ENCODE measurements at regions not wholly inside any gene's neighbourhood (a gene's known extent, or its start where the extent isn't known, plus 50 kb on each side); places are given as distances from the start of the nearest gene placed in this dataset.

DNA sequence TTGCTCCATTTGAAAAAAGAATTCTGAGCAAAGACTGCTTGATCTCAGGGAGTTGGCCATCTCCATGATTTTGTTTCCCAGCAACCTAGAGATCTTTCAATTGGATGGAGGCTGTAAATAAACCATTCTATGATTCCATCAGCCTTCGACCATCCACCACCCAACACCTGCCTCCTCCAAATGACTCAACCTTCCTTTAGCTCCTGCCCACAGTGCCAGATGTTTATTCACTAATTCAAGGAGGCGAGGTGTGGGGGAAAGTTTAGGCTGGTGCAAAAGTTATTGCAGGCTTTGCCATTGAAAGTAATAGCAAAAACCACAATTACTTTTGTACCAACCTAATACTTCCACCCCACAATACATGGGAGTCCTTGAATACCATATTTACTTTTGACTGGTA is 327.5 kb downstream of the CAAP1 start:
- TF ChIP-seq CREB1 (IDR thresholded peaks at IDR 0.05; ENCODE audit: low read depth) (no peak), RAD21 (IDR thresholded peaks at IDR 0.05; ENCODE audit: low read depth) (no peak)
- TF ChIP-seq, protein P1, sequence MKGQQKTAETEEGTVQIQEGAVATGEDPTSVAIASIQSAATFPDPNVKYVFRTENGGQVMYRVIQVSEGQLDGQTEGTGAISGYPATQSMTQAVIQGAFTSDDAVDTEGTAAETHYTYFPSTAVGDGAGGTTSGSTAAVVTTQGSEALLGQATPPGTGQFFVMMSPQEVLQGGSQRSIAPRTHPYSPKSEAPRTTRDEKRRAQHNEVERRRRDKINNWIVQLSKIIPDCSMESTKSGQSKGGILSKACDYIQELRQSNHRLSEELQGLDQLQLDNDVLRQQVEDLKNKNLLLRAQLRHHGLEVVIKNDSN (IDR thresholded peaks at IDR 0.05): no peak

DNA sequence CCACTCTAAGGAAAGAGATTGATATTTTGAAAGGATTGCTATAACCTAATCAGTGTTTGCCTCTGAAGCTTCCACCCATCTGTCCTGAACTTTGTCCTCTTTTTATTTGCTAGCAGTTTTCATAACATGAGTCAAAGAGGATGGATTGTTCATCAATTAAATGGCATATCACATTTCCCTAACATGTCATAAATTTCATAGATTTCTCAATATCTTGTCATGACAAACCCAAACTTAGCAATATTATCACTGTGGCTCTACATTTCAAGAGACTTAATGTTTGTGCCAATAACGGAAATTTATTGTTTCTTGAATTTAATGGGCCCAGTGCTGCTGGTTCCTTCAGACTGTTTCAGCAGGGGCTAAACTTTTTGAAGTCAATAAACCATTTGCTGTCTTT is 330.3 kb downstream of the CAAP1 start:
- TF ChIP-seq FOXM1 (IDR thresholded peaks at IDR 0.05; ENCODE audit: borderline replicate concordance, low read depth) (no peak), EGR1 (IDR thresholded peaks at IDR 0.05) (no peak), TAF1 (IDR thresholded peaks at IDR 0.05; ENCODE audit: low read depth) (no peak), CREB1 (IDR thresholded peaks at IDR 0.05; ENCODE audit: low read depth) (no peak), ZBTB7A (IDR thresholded peaks at IDR 0.05; ENCODE audit: low read depth) (no peak), YY1 (IDR thresholded peaks at IDR 0.05; ENCODE audit: low read depth) (no peak), NFIC (IDR thresholded peaks at IDR 0.05) (no peak), TCF12 (IDR thresholded peaks at IDR 0.05; ENCODE audit: low read depth) (no peak), TEAD4 (IDR thresholded peaks at IDR 0.05) (no peak), RAD21 (IDR thresholded peaks at IDR 0.05; ENCODE audit: low read depth) (no peak), EP300 (IDR thresholded peaks at IDR 0.05; ENCODE audit: borderline replicate concordance) (no peak), CEBPB (IDR thresholded peaks at IDR 0.05) (no peak)
- TF ChIP-seq, protein P1 (IDR thresholded peaks at IDR 0.05): no peak
- TF ChIP-seq, protein P2, sequence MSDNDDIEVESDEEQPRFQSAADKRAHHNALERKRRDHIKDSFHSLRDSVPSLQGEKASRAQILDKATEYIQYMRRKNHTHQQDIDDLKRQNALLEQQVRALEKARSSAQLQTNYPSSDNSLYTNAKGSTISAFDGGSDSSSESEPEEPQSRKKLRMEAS (IDR thresholded peaks at IDR 0.05): no peak
- TF ChIP-seq, protein P3, sequence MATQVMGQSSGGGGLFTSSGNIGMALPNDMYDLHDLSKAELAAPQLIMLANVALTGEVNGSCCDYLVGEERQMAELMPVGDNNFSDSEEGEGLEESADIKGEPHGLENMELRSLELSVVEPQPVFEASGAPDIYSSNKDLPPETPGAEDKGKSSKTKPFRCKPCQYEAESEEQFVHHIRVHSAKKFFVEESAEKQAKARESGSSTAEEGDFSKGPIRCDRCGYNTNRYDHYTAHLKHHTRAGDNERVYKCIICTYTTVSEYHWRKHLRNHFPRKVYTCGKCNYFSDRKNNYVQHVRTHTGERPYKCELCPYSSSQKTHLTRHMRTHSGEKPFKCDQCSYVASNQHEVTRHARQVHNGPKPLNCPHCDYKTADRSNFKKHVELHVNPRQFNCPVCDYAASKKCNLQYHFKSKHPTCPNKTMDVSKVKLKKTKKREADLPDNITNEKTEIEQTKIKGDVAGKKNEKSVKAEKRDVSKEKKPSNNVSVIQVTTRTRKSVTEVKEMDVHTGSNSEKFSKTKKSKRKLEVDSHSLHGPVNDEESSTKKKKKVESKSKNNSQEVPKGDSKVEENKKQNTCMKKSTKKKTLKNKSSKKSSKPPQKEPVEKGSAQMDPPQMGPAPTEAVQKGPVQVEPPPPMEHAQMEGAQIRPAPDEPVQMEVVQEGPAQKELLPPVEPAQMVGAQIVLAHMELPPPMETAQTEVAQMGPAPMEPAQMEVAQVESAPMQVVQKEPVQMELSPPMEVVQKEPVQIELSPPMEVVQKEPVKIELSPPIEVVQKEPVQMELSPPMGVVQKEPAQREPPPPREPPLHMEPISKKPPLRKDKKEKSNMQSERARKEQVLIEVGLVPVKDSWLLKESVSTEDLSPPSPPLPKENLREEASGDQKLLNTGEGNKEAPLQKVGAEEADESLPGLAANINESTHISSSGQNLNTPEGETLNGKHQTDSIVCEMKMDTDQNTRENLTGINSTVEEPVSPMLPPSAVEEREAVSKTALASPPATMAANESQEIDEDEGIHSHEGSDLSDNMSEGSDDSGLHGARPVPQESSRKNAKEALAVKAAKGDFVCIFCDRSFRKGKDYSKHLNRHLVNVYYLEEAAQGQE (IDR thresholded peaks at IDR 0.05; ENCODE audit: low read depth): no peak

DNA sequence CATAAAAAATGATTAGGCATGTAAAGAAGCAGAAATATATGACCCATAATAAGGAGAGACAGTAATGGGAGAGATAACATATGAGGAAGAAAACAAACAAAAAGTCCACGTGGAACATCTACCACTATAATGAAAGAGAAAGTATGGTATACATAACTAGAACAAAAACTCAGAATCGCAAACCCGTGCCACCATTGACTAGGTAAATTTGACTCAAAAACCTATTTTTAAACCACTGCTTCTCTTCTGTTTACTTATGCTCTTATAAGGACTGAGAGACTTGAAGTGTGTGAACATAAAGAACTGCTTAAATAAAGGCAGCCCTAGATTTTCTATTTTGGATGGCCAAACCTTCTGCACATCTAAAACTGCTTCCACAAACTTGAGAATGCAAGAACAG is 330.7 kb downstream of the CAAP1 start:
- no peak for TF ChIP-seq TCF12 (IDR thresholded peaks at IDR 0.05; ENCODE audit: low read depth)

DNA sequence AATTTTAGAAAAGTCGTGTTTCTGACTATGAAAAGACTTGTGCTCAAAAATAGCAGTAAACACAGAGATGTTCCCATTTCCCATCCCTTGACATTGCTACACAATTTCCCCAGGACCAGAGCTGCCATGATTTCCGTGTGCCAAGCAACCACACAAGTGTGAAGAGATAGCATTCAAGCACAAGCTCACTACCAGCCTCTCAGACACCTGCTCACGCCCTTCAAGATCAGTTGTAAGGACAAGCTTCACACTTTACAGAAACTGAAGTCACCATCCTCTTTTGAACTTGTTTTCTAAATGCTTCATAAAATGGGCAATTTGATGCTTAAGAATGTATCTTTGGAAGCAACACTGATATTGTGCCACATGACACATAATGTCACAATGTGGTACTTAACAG is 333.1 kb downstream of the CAAP1 start:
- TF ChIP-seq ZBTB7A (IDR thresholded peaks at IDR 0.05; ENCODE audit: low read depth) (no peak), FOXM1 (IDR thresholded peaks at IDR 0.05; ENCODE audit: borderline replicate concordance, low read depth) (no peak), EP300 (IDR thresholded peaks at IDR 0.05; ENCODE audit: borderline replicate concordance) (no peak), YY1 (IDR thresholded peaks at IDR 0.05; ENCODE audit: low read depth) (no peak), TAF1 (IDR thresholded peaks at IDR 0.05; ENCODE audit: low read depth) (no peak), TEAD4 (IDR thresholded peaks at IDR 0.05) (no peak), CREB1 (IDR thresholded peaks at IDR 0.05; ENCODE audit: low read depth) (no peak), EGR1 (IDR thresholded peaks at IDR 0.05) (no peak), CEBPB (IDR thresholded peaks at IDR 0.05) (no peak), NFIC (IDR thresholded peaks at IDR 0.05) (no peak)
- TF ChIP-seq, protein P2 (IDR thresholded peaks at IDR 0.05): no peak
- TF ChIP-seq, protein P3 (IDR thresholded peaks at IDR 0.05; ENCODE audit: low read depth): no peak

DNA sequence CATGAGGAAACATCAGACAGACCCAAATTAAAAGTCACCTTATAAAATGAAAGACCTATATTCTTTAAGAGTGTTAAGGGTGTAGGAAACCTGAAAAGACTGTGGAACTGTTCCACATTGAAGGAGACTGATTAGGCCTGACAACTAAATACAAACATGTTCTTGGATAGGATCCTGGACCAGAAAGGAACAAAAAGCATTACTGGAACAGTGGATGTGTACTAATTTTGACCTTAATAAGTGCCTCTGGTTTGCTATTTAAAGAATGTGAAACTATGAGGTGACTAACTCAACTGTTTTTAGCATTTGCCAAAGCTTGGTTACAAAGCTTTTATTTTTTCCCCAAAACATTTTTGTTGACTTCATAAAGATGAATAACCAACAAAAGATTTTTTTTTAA is 340.6 kb downstream of the CAAP1 start:
- no peak for TF ChIP-seq CEBPB (IDR thresholded peaks at IDR 0.05)
- TF ChIP-seq TEAD4 (IDR thresholded peaks at IDR 0.05): no peak
- no peak for TF ChIP-seq CREB1 (IDR thresholded peaks at IDR 0.05; ENCODE audit: low read depth)
- TF ChIP-seq EP300 (IDR thresholded peaks at IDR 0.05; ENCODE audit: borderline replicate concordance): no peak
- TF ChIP-seq, protein P1 (IDR thresholded peaks at IDR 0.05): no peak

DNA sequence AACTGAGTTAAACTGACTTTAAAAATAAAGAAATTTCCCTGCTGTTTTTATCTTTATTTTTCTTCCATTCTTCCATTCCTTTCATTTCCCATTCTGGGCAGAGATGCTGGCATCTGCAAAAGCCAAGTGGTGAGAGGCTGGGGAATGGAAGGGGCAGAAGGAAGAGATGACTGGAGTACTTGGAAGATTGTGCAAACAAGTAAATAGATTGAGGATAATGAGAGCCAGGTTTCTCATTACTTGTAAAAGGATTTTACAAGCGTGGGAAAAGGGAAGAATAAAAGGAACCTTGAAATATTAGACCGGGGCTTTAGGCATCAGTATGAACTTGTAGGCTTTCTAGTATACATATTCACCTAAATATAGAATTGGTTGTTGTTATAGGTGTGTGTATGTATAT is 341.2 kb downstream of the CAAP1 start:
- TF ChIP-seq EP300 (IDR thresholded peaks at IDR 0.05; ENCODE audit: borderline replicate concordance): no peak
- TF ChIP-seq, protein P3 (IDR thresholded peaks at IDR 0.05; ENCODE audit: low read depth): no peak
- TF ChIP-seq EGR1 (IDR thresholded peaks at IDR 0.05): no peak
- TF ChIP-seq CREB1 (IDR thresholded peaks at IDR 0.05; ENCODE audit: low read depth): no peak
- TF ChIP-seq, protein P2 (IDR thresholded peaks at IDR 0.05): no peak
- TF ChIP-seq FOXM1 (IDR thresholded peaks at IDR 0.05; ENCODE audit: borderline replicate concordance, low read depth): no peak
- TF ChIP-seq TEAD4 (IDR thresholded peaks at IDR 0.05): no peak
- no peak for TF ChIP-seq TAF1 (IDR thresholded peaks at IDR 0.05; ENCODE audit: low read depth)
- no peak for TF ChIP-seq TCF12 (IDR thresholded peaks at IDR 0.05; ENCODE audit: low read depth)
- TF ChIP-seq CEBPB (IDR thresholded peaks at IDR 0.05): no peak
- TF ChIP-seq, protein P1 (IDR thresholded peaks at IDR 0.05): no peak
- TF ChIP-seq RAD21 (IDR thresholded peaks at IDR 0.05; ENCODE audit: low read depth): no peak
- TF ChIP-seq NFIC (IDR thresholded peaks at IDR 0.05): no peak
- no peak for TF ChIP-seq YY1 (IDR thresholded peaks at IDR 0.05; ENCODE audit: low read depth)
- no peak for TF ChIP-seq ZBTB7A (IDR thresholded peaks at IDR 0.05; ENCODE audit: low read depth)

Data from Ishikawa (cell line).